HUES6 (cell line): ENCODE measurements at regions not wholly inside any gene's neighbourhood (a gene's known extent, or its start where the extent isn't known, plus 50 kb on each side); places are given as distances from the start of the nearest gene placed in this dataset.

Experiments
- H3K27ac ChIP-seq: 2 replicates; pipeline ENCODE4 v1.7.0; 2013; ENCODE audit warnings: low read depth, mild to moderate bottlenecking, low read length, inconsistent platforms
- H3K27me3 ChIP-seq: 2 replicates; pipeline ENCODE4 v1.6.1; 2013; ENCODE audit warnings: low read length; ENCODE audit not compliant: control insufficient read depth, insufficient read depth
- H3K36me3 ChIP-seq: 2 replicates; pipeline ENCODE4 v1.6.1; 2013; ENCODE audit warnings: low read length; ENCODE audit not compliant: control insufficient read depth, insufficient read depth
- H3K4me1 ChIP-seq: 2 replicates; pipeline ENCODE4 v1.6.1; 2013; ENCODE audit warnings: low read length; ENCODE audit not compliant: control insufficient read depth, insufficient read depth
- H3K4me3 ChIP-seq: 2 replicates; pipeline ENCODE4 v1.5.1; 2013; ENCODE audit warnings: low read depth, low read length
- H3K9ac ChIP-seq: one replicate; pipeline ENCODE4 v1.6.1; 2013; ENCODE audit warnings: mild to moderate bottlenecking, low read length
- H3K9me3 ChIP-seq: 2 replicates; pipeline ENCODE4 v1.6.1; 2013; ENCODE audit warnings: low read depth, low read length; ENCODE audit not compliant: control insufficient read depth, insufficient read depth

DNA sequence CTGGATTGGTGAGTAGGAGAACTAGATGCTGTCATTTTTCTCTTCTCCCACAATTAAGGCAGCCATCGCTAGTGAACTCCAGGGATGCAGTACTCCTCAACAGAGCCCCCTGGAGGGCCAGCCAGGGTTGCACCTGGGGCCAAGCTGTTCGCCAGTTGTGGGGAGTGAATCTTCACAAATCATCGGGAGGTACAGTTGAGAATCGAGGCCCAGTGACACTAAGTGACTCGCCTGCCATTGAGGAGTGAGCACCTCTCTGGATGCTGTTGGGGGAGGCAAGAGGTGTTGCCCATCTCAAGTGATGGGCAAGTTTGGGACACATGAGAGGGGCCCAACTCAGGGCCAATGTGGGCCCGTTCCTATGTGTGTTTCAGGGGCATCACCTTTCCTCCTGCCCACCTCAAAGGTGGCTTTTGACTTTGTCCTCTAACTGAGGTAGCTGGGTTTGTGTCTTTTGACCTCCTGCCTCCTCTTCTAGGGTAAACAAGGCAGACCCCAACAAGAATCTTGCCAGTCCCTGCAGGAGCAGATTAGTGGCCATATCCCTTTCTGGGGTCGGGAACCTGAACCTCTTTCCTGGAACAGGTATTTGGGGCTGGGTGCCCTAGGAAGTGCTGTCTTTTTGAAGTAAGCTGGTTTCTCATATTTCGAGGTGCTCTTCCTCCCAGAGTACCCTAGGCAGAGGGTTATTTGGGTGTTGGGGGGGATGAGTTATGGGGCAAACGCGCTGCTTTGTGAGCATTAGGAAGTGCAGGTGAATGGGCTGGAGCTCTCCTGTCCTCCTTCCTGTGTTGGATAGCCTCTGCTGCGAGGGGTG is 181.2 kb downstream of the MACROH2A1 start:
- Histone ChIP-seq H3K4me3 (no peak overlapping the region), H3K9me3 (no peaks in the 10 kb centered on the region), H3K27me3 (peaks cover 14% of the 10 kb centered on the region; the same call in 1 of the 2 replicates), H3K9ac (no peak overlapping the region), H3K4me1 (peaks cover 7% of the 10 kb centered on the region), H3K36me3 (no peaks in the 10 kb centered on the region), H3K27ac (no peak overlapping the region)

DNA sequence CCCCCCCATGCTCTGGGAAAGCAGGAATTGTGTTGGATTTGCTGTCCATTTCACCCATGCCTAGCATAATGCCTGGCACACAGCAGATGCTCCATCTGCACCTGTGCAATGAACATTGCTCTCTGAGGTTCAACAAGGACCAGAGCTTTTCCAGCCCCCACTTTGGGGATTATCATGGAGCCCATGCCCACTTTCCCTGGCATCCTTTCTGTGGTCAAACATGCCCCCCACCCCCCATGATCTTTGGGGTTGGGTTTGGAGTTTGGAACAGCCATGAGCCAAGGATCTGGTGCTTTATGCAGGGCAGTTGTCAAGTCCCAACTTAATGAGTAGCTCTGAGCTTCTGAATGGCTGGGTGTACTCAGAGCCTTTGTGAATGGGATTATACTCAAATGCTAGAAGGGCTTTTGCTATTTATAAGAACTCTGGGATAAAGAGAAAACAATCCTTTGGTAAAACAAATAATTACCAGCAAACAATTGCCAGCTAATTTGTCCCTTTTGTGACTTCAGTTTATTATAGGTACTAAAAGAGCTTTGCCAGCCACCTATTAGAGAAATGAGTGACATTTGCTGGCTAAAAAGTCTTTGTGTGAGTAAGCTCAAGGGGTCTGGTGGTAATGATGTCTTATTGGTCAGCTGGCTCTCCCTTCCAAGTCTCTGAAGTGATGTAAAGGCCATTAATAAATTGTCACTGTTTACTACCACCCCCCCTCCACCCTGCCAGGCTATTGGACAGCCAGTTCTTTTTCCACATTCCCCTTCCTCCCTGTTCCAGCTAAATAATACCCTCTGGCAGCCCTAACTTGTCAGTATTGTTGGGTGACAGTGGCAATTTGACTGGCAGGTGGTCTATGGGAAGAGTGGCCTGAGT is 182.3 kb downstream of the MACROH2A1 start:
- H3K9ac ChIP-seq: no peak overlapping the region
- H3K4me3 ChIP-seq: no peak overlapping the region
- H3K36me3 ChIP-seq: no peaks in the 10 kb centered on the region
- H3K27me3 ChIP-seq: peaks cover 14% of the 10 kb centered on the region; the same call in 1 of the 2 replicates
- H3K27ac ChIP-seq: no peak overlapping the region
- H3K9me3 ChIP-seq: no peaks in the 10 kb centered on the region
- H3K4me1 ChIP-seq: peaks cover 10% of the 10 kb centered on the region

DNA sequence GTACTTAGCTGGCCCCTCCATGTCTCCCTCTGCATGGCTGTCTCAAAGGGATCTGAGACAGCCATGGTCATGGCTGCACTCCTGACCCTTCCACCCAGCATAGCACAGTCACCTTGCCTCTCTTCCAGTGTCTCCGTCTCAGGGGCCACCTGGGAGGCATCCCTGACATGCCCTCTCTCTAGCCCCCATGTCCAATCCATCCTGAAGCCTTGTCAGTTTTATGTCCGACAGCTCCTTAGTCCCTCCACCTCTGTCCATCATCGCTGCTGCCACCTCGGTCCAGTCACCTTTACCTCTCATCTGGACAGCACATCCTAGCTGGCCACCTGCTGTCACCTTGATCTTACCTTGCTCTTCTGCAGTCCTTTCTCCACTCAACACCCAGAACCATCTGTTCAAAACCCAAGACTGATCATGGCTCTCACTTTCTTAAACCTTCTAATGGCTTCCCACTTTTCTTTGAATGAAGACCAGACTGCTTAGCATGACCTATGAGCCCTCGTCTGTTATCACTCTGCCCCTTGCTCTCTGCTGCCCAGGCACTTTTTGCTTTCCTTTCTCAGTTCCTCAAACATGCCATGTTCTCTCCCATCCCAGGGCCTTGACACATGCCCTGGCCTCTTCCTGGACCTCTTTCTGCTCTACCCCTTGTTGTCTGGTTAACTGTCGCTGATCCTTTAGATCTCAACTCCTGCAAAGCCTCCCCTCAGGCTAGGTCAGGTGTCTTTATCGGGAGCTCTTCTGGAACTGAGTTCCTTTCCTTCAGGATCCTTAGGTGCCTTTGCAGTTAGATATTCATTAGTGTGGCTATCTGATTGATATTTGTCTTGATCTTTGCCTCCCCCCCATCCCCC is 181.8 kb upstream of the PITX1 start:
- no peak overlapping the region for H3K4me3 ChIP-seq
- H3K36me3 ChIP-seq: no peaks in the 10 kb centered on the region
- peaks cover 10% of the 10 kb centered on the region for H3K4me1 ChIP-seq
- peaks cover 14% of the 10 kb centered on the region; the same call in 1 of the 2 replicates for H3K27me3 ChIP-seq
- H3K9ac ChIP-seq: no peak overlapping the region
- no peaks in the 10 kb centered on the region for H3K9me3 ChIP-seq
- no peak overlapping the region for H3K27ac ChIP-seq

DNA sequence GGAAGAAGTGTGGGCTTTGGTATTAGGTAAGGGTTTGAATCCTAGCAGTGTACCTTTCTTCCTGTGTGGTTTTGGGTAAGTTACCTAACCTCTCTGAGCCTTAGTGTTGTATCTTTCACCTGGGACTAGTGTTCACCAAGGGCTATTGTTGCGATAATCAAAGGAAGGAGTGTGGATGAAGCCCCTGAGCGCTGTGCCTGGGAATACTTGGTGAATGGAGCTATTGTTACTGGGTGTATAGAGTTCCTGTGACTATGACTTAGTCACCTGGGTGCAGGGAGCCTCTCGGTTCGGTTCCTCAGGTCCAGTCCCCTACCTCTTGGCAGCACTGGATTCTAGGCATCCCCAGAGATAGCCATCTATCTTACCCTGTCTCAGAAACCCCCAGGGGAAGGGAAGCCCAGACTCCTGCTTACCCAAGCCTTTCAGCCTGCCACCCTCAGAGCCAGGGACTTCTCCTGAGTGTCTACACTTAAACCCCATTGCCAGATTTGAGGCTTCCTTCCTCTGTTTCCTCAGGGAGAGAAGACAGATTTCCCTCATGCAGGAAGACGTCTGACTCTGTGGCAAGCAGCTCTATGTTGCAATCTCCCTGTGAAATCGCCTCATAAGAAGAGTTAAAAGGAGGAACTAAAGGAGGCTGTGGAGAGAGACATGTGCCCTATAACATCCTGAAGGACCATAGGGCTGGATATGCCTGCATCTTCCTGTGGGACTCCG is 181.0 kb upstream of the PITX1 start:
- Histone ChIP-seq H3K9me3 (no peaks in the 10 kb centered on the region), H3K27me3 (peaks cover 14% of the 10 kb centered on the region; the same call in 1 of the 2 replicates), H3K4me1 (peaks cover 10% of the 10 kb centered on the region), H3K4me3 (no peak overlapping the region), H3K27ac (no peak overlapping the region), H3K36me3 (no peaks in the 10 kb centered on the region), H3K9ac (no peak overlapping the region)

DNA sequence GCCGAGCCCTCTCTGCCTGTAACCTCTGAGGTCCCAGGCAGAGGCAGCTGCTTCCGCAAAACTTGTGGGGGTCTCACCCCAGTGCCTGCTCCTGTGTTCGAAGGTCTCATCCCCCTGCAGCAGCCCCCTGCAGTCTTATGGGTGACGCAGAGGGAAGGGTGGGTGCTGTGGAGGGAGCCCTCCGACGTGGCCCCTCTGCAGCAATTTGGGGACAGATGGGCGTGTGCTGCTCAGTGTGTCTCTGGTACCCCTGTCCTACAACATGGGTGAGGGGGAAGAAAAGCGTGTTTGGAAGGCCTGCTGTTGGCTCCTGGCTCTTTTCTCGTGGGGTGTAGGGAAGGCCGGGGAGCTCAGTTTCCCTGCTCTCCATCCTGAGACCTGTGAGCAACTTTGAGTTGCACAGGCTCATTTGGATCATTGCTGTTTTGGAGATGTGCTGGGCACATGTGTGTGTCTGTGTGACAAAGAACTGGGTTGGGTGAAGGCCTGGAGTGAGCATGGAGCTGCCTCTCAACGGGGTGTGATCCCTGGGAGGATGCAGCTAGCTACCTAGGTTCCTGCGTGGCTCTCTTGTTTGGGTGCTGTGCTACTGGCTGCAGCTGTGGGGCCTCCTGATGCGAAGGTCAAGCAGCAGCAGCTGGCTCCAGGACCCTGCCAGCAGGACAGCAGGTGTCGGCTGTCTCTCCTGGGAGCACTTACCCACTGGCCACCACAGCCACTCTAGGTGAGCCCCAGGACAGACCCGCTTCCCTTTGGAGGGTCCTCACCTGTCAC is 179.6 kb upstream of the PITX1 start:
- no peak overlapping the region for H3K4me3 ChIP-seq
- H3K27ac ChIP-seq: no peak overlapping the region
- no peaks in the 10 kb centered on the region for H3K36me3 ChIP-seq
- peaks cover 20% of the 10 kb centered on the region for H3K4me1 ChIP-seq
- no peaks in the 10 kb centered on the region for H3K9me3 ChIP-seq
- H3K27me3 ChIP-seq: peaks cover 14% of the 10 kb centered on the region; the same call in 1 of the 2 replicates
- no peak overlapping the region for H3K9ac ChIP-seq

DNA sequence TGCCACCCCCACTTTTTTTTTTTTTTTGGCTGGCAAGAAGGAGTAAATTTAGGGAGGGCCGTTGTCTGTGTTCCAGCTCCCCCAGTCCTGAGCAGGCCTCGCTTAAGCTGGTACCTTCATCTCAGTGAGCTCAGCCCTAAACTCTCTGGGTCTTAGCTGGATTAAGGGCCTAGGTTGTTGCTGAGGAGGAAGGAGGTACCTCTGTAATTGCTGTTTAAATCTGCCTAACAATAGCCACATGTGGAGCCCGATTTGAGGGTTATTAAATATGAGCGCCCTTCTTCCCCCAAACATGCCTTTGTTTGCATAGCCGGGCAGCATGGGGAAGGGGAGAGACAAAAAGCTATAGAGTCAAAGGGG is 179.0 kb upstream of the PITX1 start:
- Histone ChIP-seq H3K27ac (no peak overlapping the region), H3K4me3 (no peak overlapping the region), H3K9ac (no peak overlapping the region), H3K36me3 (no peaks in the 10 kb centered on the region), H3K9me3 (no peaks in the 10 kb centered on the region), H3K27me3 (peaks cover 14% of the 10 kb centered on the region; the same call in 1 of the 2 replicates), H3K4me1 (peaks cover 25% of the 10 kb centered on the region)

DNA sequence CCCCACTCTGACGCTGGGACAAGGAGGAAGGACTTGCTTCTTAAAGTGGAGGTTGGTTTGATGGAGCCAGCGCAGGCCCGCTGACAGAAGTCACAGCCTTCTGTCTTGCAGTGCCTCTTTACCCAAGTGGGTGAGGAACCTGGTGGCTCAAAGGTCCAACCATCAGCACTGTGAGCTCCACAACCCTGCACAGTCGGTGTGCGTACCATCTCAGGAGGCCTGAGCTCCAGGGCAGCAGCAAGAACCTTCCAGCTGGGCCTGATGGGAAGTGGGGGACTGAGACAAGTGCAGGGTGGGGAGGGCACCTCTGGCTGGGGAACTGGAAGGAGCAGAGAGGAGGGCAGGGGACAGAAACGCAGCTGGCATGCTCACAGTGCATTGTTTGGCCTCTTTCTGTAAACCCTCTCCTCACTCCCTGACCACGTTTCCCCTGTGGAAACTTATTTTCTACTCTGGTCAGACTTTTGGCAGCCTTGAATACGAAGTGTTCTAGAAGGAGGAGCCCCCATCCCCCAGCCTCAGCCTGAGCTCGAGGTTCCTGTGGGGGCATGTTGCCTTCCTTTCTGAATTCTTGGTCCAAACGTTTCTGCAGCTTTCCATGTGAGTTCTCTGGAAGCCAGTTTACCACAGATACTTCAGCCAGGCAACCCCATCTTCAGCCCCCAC is 178.5 kb upstream of the PITX1 start:
- peaks cover 14% of the 10 kb centered on the region; the same call in 1 of the 2 replicates for H3K27me3 ChIP-seq
- H3K27ac ChIP-seq: no peak overlapping the region
- H3K36me3 ChIP-seq: no peaks in the 10 kb centered on the region
- H3K4me3 ChIP-seq: no peak overlapping the region
- H3K4me1 ChIP-seq: peaks cover 27% of the 10 kb centered on the region
- no peak overlapping the region for H3K9ac ChIP-seq
- H3K9me3 ChIP-seq: no peaks in the 10 kb centered on the region

DNA sequence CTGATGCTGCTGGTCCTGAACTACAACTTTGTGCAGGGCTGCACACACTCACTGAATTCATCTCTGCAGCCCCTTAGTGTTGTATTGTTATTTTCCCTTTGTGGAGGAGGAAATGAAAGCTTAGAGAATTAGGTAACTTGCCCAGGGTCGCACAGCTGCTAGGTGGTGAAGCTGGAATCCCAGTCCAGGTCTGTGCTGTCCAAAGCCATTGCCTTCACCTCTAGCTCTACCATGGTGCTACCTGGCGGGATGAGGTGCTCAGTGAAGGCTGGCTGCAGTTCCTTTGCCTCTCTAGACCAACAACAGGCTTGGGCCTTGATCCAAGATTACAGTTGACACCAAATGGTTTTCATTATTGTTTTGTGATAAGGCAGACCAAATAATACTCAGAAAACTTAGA is 177.8 kb upstream of the PITX1 start:
- peaks cover 14% of the 10 kb centered on the region; the same call in 1 of the 2 replicates for H3K27me3 ChIP-seq
- H3K4me1 ChIP-seq: peaks cover 27% of the 10 kb centered on the region
- H3K36me3 ChIP-seq: no peaks in the 10 kb centered on the region
- H3K9ac ChIP-seq: no peak overlapping the region
- H3K27ac ChIP-seq: no peak overlapping the region
- H3K9me3 ChIP-seq: no peaks in the 10 kb centered on the region
- no peak overlapping the region for H3K4me3 ChIP-seq

DNA sequence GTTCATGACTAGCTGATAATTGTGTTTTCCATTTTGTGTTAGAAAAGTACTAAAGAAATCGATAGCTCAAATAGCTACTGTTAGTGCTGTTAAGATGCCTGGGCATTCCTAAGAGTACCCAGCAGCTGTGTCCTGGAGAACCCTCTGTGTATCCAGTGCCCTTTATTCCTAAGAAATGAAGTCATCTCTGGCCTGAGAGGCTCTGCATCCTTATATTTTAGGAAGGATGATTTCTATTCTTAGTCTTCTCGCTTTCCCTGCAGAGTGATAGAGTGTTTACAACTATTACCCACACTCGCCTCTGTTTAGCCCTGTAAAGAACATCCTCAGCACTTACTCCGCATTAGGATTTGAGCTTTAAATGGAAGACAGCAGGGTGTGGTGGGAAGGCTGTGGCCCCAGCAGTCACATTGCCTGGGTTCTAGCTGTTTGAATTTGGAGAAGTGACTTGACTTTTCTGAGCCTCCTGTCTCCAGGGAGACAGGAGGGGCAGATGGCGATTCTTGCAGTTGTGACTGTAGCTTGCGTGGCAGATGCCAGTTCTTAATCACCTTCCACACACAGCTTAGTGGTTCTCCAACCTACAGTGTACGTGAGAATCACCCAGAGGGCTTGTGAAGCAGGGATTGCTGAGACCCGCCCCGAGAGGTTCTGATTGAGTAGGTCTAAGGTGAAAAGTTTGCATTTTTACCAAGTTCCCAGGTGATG is 177.2 kb upstream of the PITX1 start:
- Histone ChIP-seq H3K9me3 (no peaks in the 10 kb centered on the region), H3K4me3 (no peak overlapping the region), H3K9ac (no peak overlapping the region), H3K4me1 (peaks cover 27% of the 10 kb centered on the region), H3K27ac (no peak overlapping the region), H3K27me3 (peaks cover 14% of the 10 kb centered on the region; the same call in 1 of the 2 replicates), H3K36me3 (no peaks in the 10 kb centered on the region)
